Pancreas (tissue), 10 donors: ENCODE measurements at regions not wholly inside any gene's neighbourhood (a gene's known extent, or its start where the extent isn't known, plus 50 kb on each side); places are given as distances from the start of the nearest gene placed in this dataset.

Experiments
- ATAC-seq, 4 donors: fragments of 200-7000 bp; cut with Tn5 transposase; one replicate each; pipeline versions ENCODE4 v1.8.0 to v1.9.1; 2020; ENCODE audit warnings: mild to moderate bottlenecking in 4 of 4, moderate library complexity in 4 of 4
- DNase-seq, 6 donors: peaks; one replicate each; pipeline ENCODE4 v3.0.0-alpha.2; 2020
- FAIRE-seq: peaks from 2 replicates; lab custom pipeline; 2012; peaks lifted over from hg19 to GRCh38; lab: Jason Lieb, UNC
- H3K27ac ChIP-seq, 4 donors: fragments of 200-600 bp; sonication (generic); 1 replicate in 3 of 4; 2 replicates in 1 of 4; pipeline versions ENCODE4 v1.5.0 to v1.8.0; 2020
- H3K27me3 ChIP-seq, 4 donors: fragments of 200-600 bp; one replicate each; pipeline ENCODE4 v1.8.0; 2021
- H3K36me3 ChIP-seq, 3 donors: fragments of 200-600 bp; sonication (generic) in 1 of 3; one replicate each; pipeline versions ENCODE4 v1.5.0 to v1.8.0; 2020 to 2021
- H3K4me1 ChIP-seq, 3 donors: fragments of 200-600 bp; one replicate each; pipeline ENCODE4 v1.8.0; 2021
- H3K4me3 ChIP-seq, 4 donors: fragments of 200-600 bp; sonication (generic) in 2 of 4; one replicate each; pipeline versions ENCODE4 v1.5.0 to v1.8.0; 2020 to 2021
- H3K9me3 ChIP-seq, 4 donors: fragments of 200-600 bp; one replicate each; pipeline ENCODE4 v1.8.0; 2021
- WGBS, 2 donors: extraction: QIAGEN DNeasy Blood & Tissue Kit; methylation state at CpG; one replicate each; pipeline ENCODE4 v1.1.7; 2013; 5-methylcytosine and 5-hydroxymethylcytosine counted together
- intact Hi-C, 3 donors: fragments of 100-400 bp; cut with DNase I; formaldehyde crosslinking; loops; one replicate each; pipeline versions ENCODE4 v1.11.1 to v1.14.2; 2022
- TF ChIP-seq, protein P1 (sequence below), 4 donors: fragments of 200-600 bp; sonication (generic) in 3 of 4; IDR thresholded peaks; one replicate each; pipeline versions ENCODE4 v1.5.0 to v1.8.0; 2021; ENCODE audit warnings: antibody characterized with exemption in 4 of 4
- donor health status: healthy with polysubstance abuse.
- donor health status: DM: no; HTN: no; CAD: no; lungs with moderate emphysema.
- donor health status: DM: no; HTN: no; CAD: no.
- donor health status: control.
- donor health status: control.
- donor health status: Bipolar disorder and iron deficiency.
- donor health status: DM: yes; HTN: yes; CAD: no.
- donor health status: DM: no; HTN: no; CAD: no.
- donor health status: DM: no; HTN: no; CAD: no.
- donor health status: DM: yes; HTN: yes; CAD: no.

DNA sequence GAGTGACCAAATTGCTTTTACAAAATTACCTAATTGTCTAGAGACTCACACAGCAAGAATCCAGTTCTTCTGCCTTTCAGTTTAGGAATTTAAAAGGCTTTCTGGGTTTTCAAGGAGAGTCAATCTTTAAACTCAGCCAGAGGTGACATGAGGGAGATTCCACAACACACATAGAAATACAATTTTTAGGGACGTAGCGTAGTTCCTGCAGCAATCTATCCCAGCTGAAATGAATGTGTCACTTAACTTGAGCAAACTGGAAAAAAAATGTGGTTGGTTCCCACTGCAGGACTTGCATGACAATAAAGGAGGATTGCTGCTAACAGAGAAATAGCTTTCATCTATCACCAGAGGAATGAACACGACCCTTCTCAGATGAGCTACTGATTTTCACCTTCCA lies 269.7 kb downstream of the OTOL1 start:
- no peak overlapping the region for H3K27ac ChIP-seq
- H3K36me3 ChIP-seq: no peaks in the 10 kb centered on the region
- ATAC-seq (no peak), DNase-seq (no peak), FAIRE-seq (no peak)
- no peaks in the 10 kb centered on the region for H3K9me3 ChIP-seq
- no peak overlapping the region for H3K4me3 ChIP-seq
- intact Hi-C loops: no loop called here
- TF ChIP-seq, protein P1, sequence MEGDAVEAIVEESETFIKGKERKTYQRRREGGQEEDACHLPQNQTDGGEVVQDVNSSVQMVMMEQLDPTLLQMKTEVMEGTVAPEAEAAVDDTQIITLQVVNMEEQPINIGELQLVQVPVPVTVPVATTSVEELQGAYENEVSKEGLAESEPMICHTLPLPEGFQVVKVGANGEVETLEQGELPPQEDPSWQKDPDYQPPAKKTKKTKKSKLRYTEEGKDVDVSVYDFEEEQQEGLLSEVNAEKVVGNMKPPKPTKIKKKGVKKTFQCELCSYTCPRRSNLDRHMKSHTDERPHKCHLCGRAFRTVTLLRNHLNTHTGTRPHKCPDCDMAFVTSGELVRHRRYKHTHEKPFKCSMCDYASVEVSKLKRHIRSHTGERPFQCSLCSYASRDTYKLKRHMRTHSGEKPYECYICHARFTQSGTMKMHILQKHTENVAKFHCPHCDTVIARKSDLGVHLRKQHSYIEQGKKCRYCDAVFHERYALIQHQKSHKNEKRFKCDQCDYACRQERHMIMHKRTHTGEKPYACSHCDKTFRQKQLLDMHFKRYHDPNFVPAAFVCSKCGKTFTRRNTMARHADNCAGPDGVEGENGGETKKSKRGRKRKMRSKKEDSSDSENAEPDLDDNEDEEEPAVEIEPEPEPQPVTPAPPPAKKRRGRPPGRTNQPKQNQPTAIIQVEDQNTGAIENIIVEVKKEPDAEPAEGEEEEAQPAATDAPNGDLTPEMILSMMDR (IDR thresholded peaks at IDR 0.05): no peak
- WGBS, 2 donors: 49 to 50% methylated on average over 3 of the region's 3 CpGs
- no peaks in the 10 kb centered on the region for H3K27me3 ChIP-seq
- H3K4me1 ChIP-seq: no peaks in the 10 kb centered on the region

DNA sequence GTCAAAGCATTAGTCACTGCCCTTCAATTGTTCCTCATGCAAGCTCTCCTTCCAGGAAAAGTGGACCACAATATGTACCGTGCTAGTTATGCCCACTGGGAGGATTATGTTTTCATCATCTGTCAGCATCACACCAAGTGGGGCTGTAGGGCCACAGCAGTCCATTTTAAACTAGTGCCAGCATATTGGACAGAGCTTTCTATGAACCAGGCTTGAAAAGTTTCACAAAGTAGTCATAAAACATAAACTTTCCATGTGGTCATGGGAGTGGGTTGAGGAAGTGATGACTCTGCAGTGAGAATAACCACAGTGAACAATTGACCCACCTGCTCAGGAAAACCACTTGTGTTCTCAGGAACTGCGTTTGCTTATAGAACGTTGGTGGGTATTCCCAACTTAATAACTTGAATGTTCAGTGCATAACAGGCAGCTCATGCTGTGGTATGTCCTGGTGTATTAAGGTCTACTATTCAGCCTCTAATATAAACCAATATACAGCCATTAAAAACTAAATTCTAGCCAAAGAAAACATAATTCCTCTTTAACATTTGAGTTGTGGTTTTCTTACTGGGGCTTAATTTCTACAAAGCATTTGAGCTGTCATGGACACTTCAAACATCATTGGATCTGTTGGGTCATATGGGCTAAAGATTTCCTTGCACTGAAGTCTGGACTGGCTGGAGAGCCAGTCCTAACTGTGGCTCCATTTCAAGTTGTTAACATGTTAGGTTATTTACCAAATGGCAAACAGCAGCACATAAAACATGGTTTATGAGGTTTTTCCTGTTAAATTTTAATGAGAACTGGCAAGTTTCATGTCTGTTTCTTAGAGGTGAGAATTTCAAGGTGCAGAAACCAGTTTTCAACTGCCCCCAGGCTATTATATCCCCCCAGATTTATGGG lies 274.1 kb downstream of the OTOL1 start:
- ATAC-seq (no peak), FAIRE-seq (no peak), DNase-seq (no peak)
- Histone ChIP-seq H3K4me1 (no peaks in the 10 kb centered on the region), H3K9me3 (no peaks in the 10 kb centered on the region), H3K36me3 (no peaks in the 10 kb centered on the region), H3K27ac (no peak overlapping the region), H3K4me3 (no peak overlapping the region), H3K27me3 (no peaks in the 10 kb centered on the region)
- 57 to 63% methylated on average over 3 of the region's 3 CpGs for WGBS, 2 donors
- TF ChIP-seq, protein P1 (IDR thresholded peaks at IDR 0.05): no peak
- intact Hi-C loops: no loop called here

DNA sequence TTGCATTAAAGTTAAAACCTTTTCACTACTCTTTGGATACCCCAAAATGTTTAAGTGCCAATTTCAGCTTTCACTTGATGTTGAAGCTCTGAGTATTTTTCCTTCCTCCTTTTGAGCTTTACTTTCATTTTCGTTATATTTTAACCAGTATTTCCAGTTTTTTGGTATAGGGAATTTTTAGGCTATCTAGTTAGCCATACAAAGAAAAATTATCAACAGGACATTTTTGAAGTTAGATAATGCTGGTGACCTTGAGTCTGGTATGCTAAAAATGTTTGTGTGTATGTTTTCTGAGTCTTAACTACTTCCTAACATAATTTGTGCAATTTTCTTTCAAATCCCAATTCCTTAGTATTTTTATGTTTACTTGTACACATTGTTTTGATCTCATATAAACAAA lies 284.8 kb downstream of the OTOL1 start:
- Histone ChIP-seq H3K27me3 (no peaks in the 10 kb centered on the region), H3K4me3 (no peak overlapping the region), H3K9me3 (no peaks in the 10 kb centered on the region), H3K36me3 (no peaks in the 10 kb centered on the region), H3K4me1 (peaks cover 0 to 6% (median 6%) of the 10 kb centered on the region in 3 donors), H3K27ac (peak overlapping the region in 1 of 4 donors; percentile 14)
- TF ChIP-seq, protein P1 (IDR thresholded peaks at IDR 0.05): no peak
- FAIRE-seq: peak; percentile 23
- intact Hi-C loops: no loop called here
- DNase-seq: no peak
- WGBS, 2 donors: 3 to 5% methylated on average over 1 of the region's 1 CpG
- ATAC-seq: peak in 2 of 4 donors; percentile 14 to 62

DNA sequence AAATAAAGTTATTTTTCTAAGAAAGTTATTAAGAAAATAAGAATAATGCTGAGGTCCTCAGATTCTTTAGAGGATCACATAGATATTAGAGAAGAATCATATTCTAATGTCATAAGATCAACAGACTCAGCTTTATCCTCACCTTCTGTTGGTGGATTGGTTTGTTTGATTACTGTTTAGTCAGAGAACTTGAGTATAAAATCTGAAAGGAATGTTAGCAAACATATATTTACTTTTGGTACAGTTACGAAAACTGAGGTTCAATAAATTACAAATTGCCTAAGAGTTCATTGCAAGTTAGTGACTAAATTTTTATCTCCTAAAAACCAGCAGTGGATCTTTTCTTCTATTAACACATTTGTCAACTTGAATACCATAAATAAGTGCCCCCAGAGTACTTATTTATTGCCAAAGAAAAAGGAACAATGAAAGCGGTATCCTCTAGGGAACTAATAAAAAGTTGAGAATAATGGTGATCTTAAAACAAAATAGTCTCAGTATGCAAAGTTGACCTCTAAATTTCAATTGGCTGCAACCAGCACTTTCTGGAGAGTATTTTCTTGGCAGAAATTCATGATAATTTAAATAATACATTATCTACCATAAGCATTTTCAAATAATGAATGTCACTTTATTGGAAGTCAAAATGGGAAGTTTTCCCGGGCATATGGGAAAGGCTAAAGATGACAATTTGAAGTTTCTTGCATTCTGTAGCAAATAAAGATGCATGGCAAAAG lies 296.8 kb downstream of the OTOL1 start:
- no peak for FAIRE-seq
- DNase-seq: no peak
- intact Hi-C loops: no loop called here
- Histone ChIP-seq H3K27me3 (no peaks in the 10 kb centered on the region), H3K4me1 (no peaks in the 10 kb centered on the region), H3K4me3 (no peak overlapping the region), H3K27ac (no peak overlapping the region), H3K9me3 (no peaks in the 10 kb centered on the region), H3K36me3 (no peaks in the 10 kb centered on the region)
- no peak for ATAC-seq
- TF ChIP-seq, protein P1 (IDR thresholded peaks at IDR 0.05): no peak
- WGBS, 2 donors: 82 to 84% methylated on average over 3 of the region's 3 CpGs
